ENCODE measurements at regions not wholly inside any gene's neighbourhood (a gene's known extent, or its start where the extent isn't known, plus 50 kb on each side); places are given as distances from the start of the nearest gene placed in this dataset.

- TF ChIP-seq CTCF (IDR thresholded peaks at IDR 0.05), result no peak
- no peak for TF ChIP-seq REST (IDR thresholded peaks at IDR 0.05; ENCODE audit: insufficient read depth in 1 of 2, low read depth in 2 of 2, low read length in 1 of 2)
- no peak for TF ChIP-seq TCF7L2 (IDR thresholded peaks at IDR 0.05; ENCODE audit: low read depth, low read length)
- TF ChIP-seq SIN3A (IDR thresholded peaks at IDR 0.05; ENCODE audit: borderline replicate concordance, insufficient read depth, low read depth, low read length), result no peak
- no peak for TF ChIP-seq POLR2AphosphoS5 (IDR thresholded peaks at IDR 0.05; ENCODE audit: low read depth, low read length)
These were observed 50.4 kb downstream of the HAPSTR1 start for GRCh38 chr16:9141813-9142212.
